T follicular helper cell (primary cell): ENCODE measurements at regions not wholly inside any gene's neighbourhood (a gene's known extent, or its start where the extent isn't known, plus 50 kb on each side); places are given as distances from the start of the nearest gene placed in this dataset.

Experiments
- DNase-seq: peaks from one replicate; pipeline ENCODE4 v3.0.0-alpha.2; 2020; ENCODE audit warnings: low read depth

DNA sequence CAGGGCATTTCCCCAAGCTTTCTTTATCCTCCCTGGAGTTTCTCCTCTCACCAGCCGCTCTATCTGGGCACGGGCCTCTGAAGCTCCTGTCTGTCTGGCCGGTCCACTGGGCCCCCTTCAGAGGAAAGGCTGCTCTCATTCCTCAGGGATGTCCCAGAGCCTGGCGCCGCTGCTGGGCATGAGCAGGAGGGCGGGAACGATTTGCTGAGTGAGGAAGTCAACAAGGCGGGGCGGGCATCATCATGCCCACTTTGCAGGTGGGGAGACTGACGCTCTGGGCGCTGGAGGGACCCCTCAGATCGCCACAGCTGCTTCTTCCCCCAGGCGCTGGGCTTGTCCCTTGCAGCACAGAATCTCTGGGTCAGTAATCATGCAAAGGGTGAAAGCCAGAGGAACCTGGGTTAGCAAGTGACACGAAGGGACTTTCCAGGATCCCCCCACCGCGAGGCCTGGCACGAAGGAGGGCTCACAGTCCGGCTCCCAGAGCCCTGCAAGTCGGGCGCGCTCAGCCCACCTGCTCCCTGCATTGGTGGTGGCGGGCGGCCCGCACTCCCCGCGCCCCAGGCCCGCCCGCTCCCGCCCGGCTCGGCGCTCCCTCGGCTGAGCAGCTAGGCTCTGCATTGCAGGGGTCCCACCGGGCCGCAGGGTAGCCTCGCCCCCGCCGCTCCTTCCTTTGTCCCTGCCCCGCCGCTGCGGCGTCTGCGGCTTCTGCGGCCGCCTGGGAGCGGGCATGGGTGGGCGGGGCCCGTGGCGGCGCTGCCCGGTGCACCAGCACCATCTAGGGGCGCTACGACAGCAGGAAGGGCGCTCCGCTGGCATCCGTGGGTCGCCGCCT is 157.8 kb downstream of the CYRIA start:
- no peak for DNase-seq

DNA sequence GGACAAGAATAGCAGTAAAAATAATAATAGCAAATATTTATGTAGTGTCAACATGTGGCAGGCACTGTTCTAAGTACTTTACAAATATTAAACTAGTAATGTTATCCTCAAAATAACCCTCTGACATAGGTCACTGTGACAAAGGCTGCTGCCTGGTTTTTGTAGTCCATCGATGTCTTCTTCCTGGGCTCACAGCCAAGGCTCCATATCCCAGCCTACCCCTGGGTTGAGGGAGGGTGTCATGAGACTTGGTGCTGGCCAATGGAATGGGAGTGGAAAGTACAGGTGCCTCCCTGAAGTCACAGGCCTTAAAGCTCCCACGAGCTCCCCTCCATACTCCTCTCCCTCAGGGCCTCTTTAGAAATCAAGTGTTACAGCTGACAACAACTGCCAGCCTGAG is 159.3 kb downstream of the CYRIA start:
- DNase-seq, result no peak

- no peak for DNase-seq
These were observed 168.9 kb downstream of the CYRIA start for GRCh38 chr2:16496426-16497388.

DNA sequence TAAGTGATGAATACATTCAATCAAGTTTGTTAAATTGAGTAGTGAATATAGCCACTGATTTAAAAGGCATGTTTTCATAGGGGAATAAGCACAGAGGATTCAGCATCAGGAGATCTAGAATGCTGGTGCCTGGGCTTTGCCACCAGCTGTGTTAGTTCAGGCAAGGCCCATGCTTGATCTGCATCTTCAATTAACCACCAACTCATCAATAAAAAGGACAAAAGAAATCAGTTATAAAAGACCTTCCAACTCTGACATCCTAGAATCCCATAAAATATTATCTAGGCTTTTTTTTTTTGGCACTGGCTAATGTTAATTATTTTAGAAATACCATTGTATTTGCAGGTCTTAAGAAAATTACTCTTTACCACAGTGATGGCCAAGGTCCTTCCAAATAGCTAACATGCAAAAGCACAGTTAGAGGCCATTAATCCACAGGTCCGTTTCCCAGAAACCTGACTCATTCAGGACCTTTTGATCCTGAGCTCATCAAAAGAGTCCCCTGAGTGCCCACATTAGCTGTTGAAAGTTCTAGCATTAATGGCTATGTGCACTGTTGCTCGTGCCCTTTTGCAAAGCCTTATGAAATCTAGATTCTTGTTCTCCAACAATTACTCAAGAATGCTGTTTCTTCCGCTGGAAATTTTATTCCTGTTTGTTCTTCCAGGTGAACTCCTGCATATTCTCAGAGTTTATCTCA is 170.0 kb downstream of the CYRIA start:
- DNase-seq, result no peak

GRCh38 chr2:16494836-16495508 is 170.7 kb downstream of the CYRIA start:
- DNase-seq, result no peak

GRCh38 chr2:16493788-16494187 is 171.8 kb downstream of the CYRIA start:
- DNase-seq, result no peak

DNA sequence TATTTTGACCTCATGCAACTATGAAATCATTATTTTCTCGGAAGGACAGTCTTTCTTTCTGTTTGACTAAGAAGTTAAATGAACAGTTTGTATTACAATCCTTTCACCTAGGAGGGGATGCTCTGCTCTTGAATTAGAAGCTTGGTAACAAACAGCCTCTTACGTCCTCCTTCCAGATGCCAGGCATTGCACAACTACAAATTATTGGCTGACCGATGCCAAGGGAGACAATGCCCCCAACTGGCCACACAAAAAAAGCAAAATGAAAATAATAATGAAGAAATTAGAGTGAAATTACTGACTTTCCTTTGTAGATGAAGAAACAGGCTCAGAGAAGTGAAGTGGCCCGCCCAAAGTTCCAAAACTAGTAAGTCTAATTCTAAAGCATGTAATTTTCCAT is 177.9 kb downstream of the CYRIA start:
- no peak for DNase-seq

- no peak for DNase-seq
These were observed 180.4 kb downstream of the CYRIA start for GRCh38 chr2:16485251-16485650.

DNA sequence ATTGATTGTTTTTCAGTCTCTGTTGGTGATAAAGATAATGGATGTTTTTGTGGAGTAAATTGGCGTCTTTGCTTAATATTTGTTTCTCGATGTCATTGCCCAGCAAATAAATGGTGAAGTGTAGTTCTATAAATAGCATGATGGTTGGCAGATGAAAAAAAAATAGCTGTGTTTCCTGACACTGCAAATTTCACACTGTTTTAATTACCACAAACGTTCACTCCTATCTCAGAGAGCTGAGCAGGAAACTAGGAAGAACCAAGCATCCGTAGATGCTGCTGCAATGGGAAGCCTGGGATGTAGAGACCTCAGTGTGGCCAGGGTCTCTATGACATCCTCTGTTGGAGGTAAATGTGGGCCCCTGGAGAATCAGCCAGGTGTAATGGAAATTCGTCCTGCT is 183.2 kb downstream of the CYRIA start:
- DNase-seq, result no peak

DNA sequence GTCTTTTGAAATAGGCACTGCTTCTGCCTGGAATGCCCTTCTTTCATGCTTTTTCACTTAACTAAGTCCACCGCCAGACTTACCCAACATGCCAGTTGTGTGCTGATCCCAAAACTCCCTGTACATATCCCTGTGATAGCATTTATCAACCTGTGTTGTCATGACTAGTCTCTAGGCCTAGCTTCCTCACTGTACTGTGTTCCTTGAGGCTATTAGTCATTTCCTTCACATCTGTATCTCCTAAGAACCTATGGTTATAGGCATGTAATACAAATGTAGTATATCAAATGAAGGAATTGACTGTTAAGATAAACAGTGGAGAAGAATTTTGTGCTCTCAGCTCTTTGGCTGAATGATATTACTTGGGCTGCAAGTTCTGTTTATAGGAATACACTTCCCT is 184.3 kb downstream of the CYRIA start:
- no peak for DNase-seq

- DNase-seq, result no peak
These were observed 185.9 kb downstream of the CYRIA start for GRCh38 chr2:16479721-16480120.

DNA sequence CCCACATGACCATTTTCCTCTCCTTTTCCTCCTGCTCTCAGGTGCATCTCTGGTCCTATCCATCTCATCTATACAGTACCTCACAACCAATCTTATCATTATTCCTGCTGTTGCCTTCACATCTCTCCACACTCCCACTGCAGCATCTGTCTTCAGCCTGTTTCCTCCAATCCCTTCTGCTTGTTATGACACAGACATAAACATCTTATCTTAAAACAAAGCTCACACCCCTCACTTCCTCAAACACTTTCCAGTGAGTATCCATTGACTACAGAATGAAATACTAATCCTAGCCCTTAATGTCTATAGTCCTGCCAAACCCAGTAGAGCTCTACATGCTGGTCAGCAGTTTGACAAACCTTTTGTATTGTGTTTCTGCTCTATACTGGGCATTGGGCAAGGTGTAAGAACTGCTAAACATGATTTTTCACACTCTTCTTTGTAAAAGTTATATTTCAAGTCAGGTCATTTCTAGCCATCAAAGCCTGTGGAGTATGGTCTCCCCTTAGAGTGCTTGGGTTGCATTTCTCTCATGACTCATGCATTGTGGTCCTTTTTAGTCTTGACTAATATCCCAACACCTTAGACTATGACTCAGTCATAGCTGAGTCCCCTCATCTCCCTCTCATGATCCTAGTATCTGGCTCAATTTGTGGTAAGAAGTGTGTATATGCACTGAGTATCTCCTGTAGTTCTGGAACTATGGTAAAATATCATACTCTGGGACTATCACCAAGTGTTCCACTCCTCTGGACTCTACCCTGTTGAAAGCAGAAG is 187.0 kb downstream of the CYRIA start:
- no peak for DNase-seq

DNA sequence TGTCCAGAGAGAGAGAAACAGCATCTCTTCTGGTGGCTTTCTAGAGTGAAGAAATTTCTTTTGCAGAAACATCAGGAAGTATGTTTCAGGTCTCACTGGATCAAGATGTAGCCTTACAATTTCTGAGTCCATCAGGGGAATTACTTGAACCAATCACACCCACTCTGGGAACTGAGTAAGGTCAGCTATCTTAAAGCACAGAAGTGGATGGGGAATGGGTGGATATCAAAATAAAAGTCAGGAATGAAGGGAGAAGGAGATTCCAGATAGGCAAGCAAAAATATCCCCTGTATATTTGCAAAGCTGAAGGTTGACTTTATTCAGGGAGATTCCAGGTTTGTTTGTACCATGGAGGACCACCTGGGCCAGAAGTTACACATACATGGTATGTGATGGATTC is 188.0 kb downstream of the CYRIA start:
- DNase-seq, result no peak

DNA sequence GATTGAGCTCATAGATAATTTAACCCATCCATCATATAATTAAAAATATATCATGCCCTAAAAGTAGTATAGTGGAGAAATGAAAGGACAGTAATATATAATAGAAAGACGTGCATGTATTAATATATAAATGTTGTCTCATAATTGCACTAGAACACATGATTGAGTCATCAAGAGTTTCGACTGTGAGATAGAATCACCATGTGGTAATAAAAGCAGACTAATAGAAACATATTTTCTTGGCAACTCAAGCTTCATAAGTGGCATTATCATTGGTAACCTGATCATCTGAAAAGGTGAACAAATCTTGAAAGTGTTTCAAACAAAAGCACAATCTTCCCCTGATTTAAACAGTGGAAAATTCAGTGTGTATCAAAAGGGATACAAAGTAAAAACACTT is 188.8 kb downstream of the CYRIA start:
- no peak for DNase-seq

- DNase-seq, result no peak
These were observed 189.6 kb downstream of the CYRIA start for GRCh38 chr2:16475986-16476567.

- DNase-seq, result no peak
These were observed 190.0 kb downstream of the CYRIA start for GRCh38 chr2:16475586-16475985.

DNA sequence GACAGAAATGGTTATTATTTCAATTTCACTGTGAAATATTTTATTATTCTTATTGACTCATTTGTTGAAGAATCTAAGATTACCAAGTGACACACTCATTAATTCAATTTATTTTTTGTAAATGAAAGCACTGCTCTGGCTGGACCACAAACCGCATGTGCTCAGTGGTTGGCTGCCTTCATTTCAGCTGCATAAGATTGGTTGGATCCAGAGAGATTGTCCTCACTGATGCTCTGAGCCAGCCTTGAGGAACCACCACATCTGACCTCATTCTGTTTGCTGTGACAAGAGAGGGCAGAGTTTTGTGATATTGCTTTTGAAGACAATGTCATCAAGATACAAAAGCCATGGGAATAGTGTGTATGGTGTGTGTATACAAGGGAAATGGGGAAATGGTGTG is 192.1 kb downstream of the CYRIA start:
- DNase-seq, result no peak

- DNase-seq, result no peak
These were observed 194.6 kb downstream of the CYRIA start for GRCh38 chr2:16470936-16471490.

DNA sequence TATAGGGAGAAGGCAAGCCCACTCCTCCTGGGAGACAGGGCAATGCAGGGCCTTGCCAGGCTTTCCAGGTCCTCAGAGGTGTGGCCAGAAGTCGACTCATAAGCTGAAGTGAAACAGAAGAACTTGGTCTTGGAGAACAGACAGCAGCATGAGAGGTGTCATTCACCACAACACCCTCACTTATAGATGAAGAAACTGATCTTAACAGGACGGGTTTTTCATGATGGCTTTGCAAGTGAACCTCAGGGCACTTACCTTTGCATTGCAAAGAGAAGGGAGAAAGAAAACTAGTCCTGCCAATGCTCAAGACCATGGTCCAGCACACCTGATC is 198.8 kb downstream of the CYRIA start:
- DNase-seq, result no peak

GRCh38 chr2:16466133-16466820 is 199.4 kb downstream of the CYRIA start:
- no peak for DNase-seq
